Esophagus muscularis mucosa (tissue), 4 donors: ENCODE measurements at regions not wholly inside any gene's neighbourhood (a gene's known extent, or its start where the extent isn't known, plus 50 kb on each side); places are given as distances from the start of the nearest gene placed in this dataset.

Source experiments
- DNase-seq: peaks from one replicate; pipeline ENCODE4 v3.0.0-alpha.2; 2017; ENCODE audit errors: extremely low spot score
- H3K27ac ChIP-seq, 4 donors: fragments of 200-600 bp; sonication (generic); replicated peaks in 1 of 4; 1 replicate in 3 of 4; 2 replicates in 1 of 4; pipeline ENCODE4 v1.5.1; 2016 to 2019; ENCODE audit warnings: mild to moderate bottlenecking in 1 of 4
- H3K27me3 ChIP-seq, 4 donors: fragments of 200-600 bp; sonication (generic); one replicate each; pipeline versions ENCODE4 v1.5.1 to v1.6.0; 2016 to 2019
- H3K36me3 ChIP-seq, 4 donors: fragments of 200-600 bp; sonication (generic); one replicate each; pipeline ENCODE4 v1.5.1; 2016 to 2019
- H3K4me1 ChIP-seq, 4 donors: fragments of 200-600 bp; sonication (generic); one replicate each; pipeline ENCODE4 v1.5.1; 2016 to 2019
- H3K4me3 ChIP-seq, 4 donors: fragments of 200-600 bp; sonication (generic); 1 replicate in 2 of 4; 2 replicates in 2 of 4; pipeline ENCODE4 v1.5.1; 2016 to 2019; ENCODE audit warnings: mild to moderate bottlenecking in 4 of 4, moderate library complexity in 1 of 4
- H3K9me3 ChIP-seq, 4 donors: fragments of 200-600 bp; sonication (generic); 1 replicate in 3 of 4; 2 replicates in 1 of 4; pipeline ENCODE4 v1.5.1; 2016 to 2019
- EP300 ChIP-seq: sonication (generic); formaldehyde crosslinking; IDR thresholded peaks from one replicate; pipeline ENCODE4 v1.6.1; 2017; ENCODE audit warnings: antibody characterized with exemption
- POLR2A ChIP-seq: fragments of 450-650 bp; IDR thresholded peaks from one replicate; pipeline ENCODE4 v1.6.1; 2017; ENCODE audit warnings: antibody characterized with exemption, moderate library complexity, mild to moderate bottlenecking, low read depth
- POLR2AphosphoS5 ChIP-seq, 2 donors: sonication (generic); formaldehyde crosslinking; IDR thresholded peaks; one replicate each; pipeline ENCODE4 v1.6.1; 2017; ENCODE audit warnings: antibody characterized with exemption in 2 of 2
- WGBS: methylation state at CpG from one replicate; pipeline ENCODE4 v1.1.5; 2018; 5-methylcytosine and 5-hydroxymethylcytosine counted together
- intact Hi-C: fragments of 100-400 bp; cut with DNase I; formaldehyde crosslinking; loops from one replicate; pipeline ENCODE4 v1.15.1; 2023
- TF ChIP-seq, protein P1 (sequence below), 3 experiments: fragments of 200-600 bp in 2 of 3; fragments of 450-650 bp in 1 of 3; sonication (generic) in 2 of 3; IDR thresholded peaks; one replicate each; pipeline ENCODE4 v1.5.1; 2017 to 2019; ENCODE audit warnings: antibody characterized with exemption in 3 of 3, mild to moderate bottlenecking in 2 of 3, moderate library complexity in 1 of 3

DNA sequence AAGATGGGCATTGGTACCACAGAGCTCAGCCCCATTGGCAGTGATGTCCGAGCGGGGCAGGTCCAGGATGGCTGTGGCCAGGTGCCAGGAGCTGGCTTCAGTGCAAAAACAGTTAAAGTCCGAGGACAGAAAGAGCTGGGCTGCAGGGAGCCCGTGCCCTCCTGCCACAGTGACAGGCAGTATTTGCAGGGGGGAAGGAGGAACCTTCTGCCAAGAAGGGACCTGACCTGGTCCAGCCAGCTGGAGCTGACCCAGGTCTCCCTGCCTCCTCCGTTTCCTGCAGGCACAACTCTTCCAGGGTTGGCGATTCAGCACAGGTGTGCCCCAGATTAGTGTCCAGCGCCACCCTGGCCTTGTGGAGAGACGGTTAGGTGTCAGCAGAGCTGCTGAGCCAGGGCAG lies 199.0 kb downstream of the ENGASE start:
- intact Hi-C loops = no loop called here
- H3K9me3 ChIP-seq = no peaks in the 10 kb centered on the region
- no peak overlapping the region for H3K4me3 ChIP-seq
- DNase-seq = no peak
- TF ChIP-seq EP300 (no peak), POLR2AphosphoS5 (IDR thresholded peaks at IDR 0.05) (no peak), POLR2A (no peak)
- TF ChIP-seq, protein P1, sequence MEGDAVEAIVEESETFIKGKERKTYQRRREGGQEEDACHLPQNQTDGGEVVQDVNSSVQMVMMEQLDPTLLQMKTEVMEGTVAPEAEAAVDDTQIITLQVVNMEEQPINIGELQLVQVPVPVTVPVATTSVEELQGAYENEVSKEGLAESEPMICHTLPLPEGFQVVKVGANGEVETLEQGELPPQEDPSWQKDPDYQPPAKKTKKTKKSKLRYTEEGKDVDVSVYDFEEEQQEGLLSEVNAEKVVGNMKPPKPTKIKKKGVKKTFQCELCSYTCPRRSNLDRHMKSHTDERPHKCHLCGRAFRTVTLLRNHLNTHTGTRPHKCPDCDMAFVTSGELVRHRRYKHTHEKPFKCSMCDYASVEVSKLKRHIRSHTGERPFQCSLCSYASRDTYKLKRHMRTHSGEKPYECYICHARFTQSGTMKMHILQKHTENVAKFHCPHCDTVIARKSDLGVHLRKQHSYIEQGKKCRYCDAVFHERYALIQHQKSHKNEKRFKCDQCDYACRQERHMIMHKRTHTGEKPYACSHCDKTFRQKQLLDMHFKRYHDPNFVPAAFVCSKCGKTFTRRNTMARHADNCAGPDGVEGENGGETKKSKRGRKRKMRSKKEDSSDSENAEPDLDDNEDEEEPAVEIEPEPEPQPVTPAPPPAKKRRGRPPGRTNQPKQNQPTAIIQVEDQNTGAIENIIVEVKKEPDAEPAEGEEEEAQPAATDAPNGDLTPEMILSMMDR (IDR thresholded peaks at IDR 0.05) = no peak
- H3K4me1 ChIP-seq = no peaks in the 10 kb centered on the region
- WGBS = no CpG with 5 or more reads among the region's 8 CpGs
- peaks cover 0 to 66% (median 0%) of the 10 kb centered on the region in 4 donors for H3K27me3 ChIP-seq
- H3K36me3 ChIP-seq = no peaks in the 10 kb centered on the region
- no peak overlapping the region for H3K27ac ChIP-seq

DNA sequence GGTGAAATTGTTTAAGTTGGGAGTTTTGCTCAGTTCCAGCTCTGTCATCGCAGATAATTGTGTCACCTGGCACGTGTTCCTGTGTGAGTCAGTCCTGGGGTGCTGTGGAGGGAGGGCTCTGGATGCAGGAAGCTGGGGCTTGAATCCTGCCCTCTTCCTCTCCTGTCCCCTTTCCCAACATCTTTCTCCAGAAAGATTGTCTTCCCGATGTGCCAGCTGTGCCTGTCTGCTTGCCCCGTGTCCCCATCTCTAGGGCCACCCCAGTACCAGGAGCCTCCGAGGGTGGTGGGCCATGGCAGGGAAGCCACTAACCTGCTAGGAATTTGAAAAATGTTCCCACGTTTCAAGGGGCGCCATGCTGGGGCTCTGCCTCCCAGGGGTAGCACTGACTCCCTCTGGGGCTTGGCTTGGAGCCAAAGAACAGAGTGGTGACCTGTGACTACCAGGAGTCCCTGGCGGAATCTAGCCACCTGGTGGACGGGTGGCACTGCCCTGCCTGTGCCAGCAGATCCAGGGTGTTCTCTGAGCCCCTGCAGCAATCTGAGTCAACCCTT lies 198.1 kb downstream of the ENGASE start:
- no peaks in the 10 kb centered on the region for H3K9me3 ChIP-seq
- 69% methylated on average over 8 of the region's 9 CpGs for WGBS
- intact Hi-C loops = no loop called here

DNA sequence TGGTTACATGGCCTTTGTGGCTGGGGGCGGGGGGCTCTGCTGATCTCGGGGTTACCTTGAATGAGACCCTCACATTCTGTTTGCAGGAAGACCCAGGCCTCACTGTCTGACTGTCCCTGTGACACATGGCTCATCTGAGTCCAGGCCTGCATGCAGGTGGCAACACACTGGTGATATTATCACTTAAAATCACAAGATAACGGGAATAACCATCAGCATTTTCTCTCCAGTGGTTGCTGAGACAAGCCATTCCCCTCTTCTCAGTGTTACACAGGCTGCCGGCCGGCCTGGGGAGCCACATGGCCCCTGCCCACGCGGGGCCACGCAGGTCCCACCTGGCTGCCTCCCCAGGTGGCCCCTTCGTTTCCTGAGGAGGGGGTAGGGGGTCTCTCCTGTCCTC lies 197.6 kb downstream of the ENGASE start:
- Histone ChIP-seq H3K27me3 (peaks cover 0 to 69% (median 0%) of the 10 kb centered on the region in 4 donors), H3K27ac (no peak overlapping the region), H3K4me3 (no peak overlapping the region), H3K36me3 (no peaks in the 10 kb centered on the region), H3K4me1 (no peaks in the 10 kb centered on the region), H3K9me3 (no peaks in the 10 kb centered on the region)
- 60% methylated on average over 9 of the region's 9 CpGs for WGBS
- no peak for DNase-seq
- intact Hi-C loops = no loop called here
- TF ChIP-seq EP300 (no peak), POLR2AphosphoS5 (IDR thresholded peaks at IDR 0.05) (no peak), POLR2A (no peak)
- TF ChIP-seq, protein P1 (IDR thresholded peaks at IDR 0.05) = no peak

More for the DNA sequence above, 198.1 kb downstream of the ENGASE start:
- Histone ChIP-seq H3K36me3 (no peaks in the 10 kb centered on the region), H3K27me3 (peaks cover 0 to 67% (median 0%) of the 10 kb centered on the region in 4 donors), H3K4me3 (no peak overlapping the region), H3K4me1 (no peaks in the 10 kb centered on the region), H3K27ac (no peak overlapping the region)
- TF ChIP-seq EP300 (no peak), POLR2A (no peak), POLR2AphosphoS5 (IDR thresholded peaks at IDR 0.05) (no peak)
- TF ChIP-seq, protein P1 (IDR thresholded peaks at IDR 0.05) = no peak
- DNase-seq = no peak

DNA sequence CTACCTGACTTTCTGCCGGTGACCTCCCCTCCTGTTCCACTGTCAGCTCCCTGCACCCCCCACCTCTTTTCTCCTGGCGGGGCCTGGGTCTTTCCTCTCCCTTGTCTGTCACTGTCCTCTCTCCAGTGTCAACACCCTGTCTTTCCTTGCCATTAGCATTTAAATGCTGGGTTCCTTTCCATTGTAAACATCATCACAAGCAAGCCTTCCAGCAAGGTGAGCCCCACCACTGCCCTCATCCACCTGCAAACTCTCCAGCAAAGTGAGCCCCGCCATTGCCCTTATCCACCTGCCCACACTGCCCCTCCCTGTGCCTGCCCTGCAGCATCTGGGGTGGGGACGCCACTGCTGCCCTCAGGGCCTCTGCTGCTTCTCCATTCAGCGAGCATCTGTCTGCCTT lies 195.0 kb downstream of the ENGASE start:
- TF ChIP-seq POLR2A (no peak), EP300 (no peak), POLR2AphosphoS5 (IDR thresholded peaks at IDR 0.05) (no peak)
- TF ChIP-seq, protein P1 (IDR thresholded peaks at IDR 0.05) = no peak
- Histone ChIP-seq H3K36me3 (no peaks in the 10 kb centered on the region), H3K27me3 (peaks cover 0 to 72% (median 0%) of the 10 kb centered on the region in 4 donors), H3K4me1 (no peaks in the 10 kb centered on the region), H3K4me3 (no peak overlapping the region), H3K9me3 (no peaks in the 10 kb centered on the region), H3K27ac (no peak overlapping the region)
- no peak for DNase-seq
- intact Hi-C loops = no loop called here
- 48% methylated on average over 5 of the region's 5 CpGs for WGBS

DNA sequence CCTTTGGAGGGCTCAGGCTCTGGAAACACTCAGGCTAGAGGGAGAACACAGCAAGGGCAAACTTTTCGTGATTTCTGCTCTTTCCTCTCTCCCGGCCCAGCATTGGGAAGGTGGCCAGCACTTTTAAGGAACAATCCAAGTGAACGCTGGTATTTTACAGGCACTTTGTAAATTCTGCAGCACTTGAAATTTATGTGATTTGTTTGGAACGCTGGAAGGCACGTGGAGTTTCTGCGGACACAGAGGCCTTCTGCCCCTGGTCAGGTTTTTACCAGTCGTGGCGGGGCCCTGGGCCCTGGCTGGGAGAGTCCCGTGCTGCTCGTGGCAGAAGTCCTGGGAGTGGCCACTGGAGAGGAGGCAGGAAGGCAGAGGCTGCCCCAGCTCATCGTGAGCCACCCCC lies 188.6 kb downstream of the ENGASE start:
- DNase-seq = no peak
- no peak overlapping the region for H3K4me3 ChIP-seq

More for the DNA sequence above, 188.6 kb downstream of the ENGASE start:
- intact Hi-C loops = no loop called here
- Histone ChIP-seq H3K4me1 (no peaks in the 10 kb centered on the region), H3K9me3 (no peaks in the 10 kb centered on the region), H3K27me3 (peaks cover 0 to 45% (median 0%) of the 10 kb centered on the region in 4 donors), H3K27ac (no peak overlapping the region), H3K36me3 (no peaks in the 10 kb centered on the region)
- WGBS = 80% methylated on average over 8 of the region's 11 CpGs
- TF ChIP-seq, protein P1 (IDR thresholded peaks at IDR 0.05) = no peak
- TF ChIP-seq EP300 (no peak), POLR2A (no peak), POLR2AphosphoS5 (IDR thresholded peaks at IDR 0.05) (no peak)
